ENCODE measurements at regions not wholly inside any gene's neighbourhood (a gene's known extent, or its start where the extent isn't known, plus 50 kb on each side); places are given as distances from the start of the nearest gene placed in this dataset.

DNA sequence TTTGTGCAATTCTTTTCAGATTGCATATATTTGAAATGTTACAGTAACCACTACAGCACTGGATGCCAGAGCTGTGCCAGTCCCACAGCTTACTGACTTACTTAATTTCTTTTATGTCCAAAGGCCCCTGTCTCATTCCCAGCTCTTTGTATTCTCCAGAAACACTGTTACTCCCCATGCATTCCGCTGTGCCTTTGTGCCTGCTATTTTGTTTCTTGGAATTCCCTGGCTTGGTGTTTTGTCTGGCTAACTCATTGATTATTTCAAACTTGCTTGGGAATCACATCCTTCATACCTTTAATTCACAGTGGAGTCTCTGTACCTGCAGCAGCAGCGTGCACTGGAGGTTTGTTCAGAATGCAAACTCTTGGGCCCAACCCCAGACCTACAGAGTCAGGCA, 601.9 kb upstream of the DDX18 start:
- POLR2A ChIA-PET: no interaction called here
- TF ChIP-seq, protein P1, sequence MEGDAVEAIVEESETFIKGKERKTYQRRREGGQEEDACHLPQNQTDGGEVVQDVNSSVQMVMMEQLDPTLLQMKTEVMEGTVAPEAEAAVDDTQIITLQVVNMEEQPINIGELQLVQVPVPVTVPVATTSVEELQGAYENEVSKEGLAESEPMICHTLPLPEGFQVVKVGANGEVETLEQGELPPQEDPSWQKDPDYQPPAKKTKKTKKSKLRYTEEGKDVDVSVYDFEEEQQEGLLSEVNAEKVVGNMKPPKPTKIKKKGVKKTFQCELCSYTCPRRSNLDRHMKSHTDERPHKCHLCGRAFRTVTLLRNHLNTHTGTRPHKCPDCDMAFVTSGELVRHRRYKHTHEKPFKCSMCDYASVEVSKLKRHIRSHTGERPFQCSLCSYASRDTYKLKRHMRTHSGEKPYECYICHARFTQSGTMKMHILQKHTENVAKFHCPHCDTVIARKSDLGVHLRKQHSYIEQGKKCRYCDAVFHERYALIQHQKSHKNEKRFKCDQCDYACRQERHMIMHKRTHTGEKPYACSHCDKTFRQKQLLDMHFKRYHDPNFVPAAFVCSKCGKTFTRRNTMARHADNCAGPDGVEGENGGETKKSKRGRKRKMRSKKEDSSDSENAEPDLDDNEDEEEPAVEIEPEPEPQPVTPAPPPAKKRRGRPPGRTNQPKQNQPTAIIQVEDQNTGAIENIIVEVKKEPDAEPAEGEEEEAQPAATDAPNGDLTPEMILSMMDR (IDR thresholded peaks at IDR 0.05; ENCODE audit: insufficient read depth, low read depth, low read length): no peak
- CTCF ChIA-PET: no interaction called here
- DNase-seq (ENCODE audit: low read depth): no peak
- H3K36me3 ChIP-seq (ENCODE audit: control insufficient read depth, insufficient read depth, low read length): no peaks in the 10 kb centered on the region
- H3K27me3 ChIP-seq (ENCODE audit: control insufficient read depth, insufficient read depth, low read length): no peaks in the 10 kb centered on the region
- H3K4me3 ChIP-seq (ENCODE audit: low read depth, low read length): no peak overlapping the region

DNA sequence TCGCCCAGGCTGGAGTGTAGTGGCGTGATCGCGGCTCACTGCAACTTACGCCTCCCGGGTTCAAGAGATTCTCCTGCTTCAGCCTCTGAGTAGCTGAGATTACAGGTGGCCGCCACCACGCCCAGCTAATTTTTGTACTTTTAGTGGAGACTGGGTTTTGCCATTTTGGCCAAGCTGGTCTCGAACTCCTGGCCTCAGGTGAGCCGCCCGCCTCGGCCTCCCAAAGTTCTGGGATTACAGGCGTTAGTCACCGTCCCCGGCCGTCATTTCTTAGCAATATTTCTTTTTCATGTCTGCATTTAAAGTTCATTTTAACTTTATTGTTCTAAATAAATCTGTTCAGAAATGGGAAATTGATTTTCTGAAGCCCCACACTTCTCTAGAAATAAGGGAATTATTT, 597.3 kb upstream of the DDX18 start:
- no peak for DNase-seq (ENCODE audit: low read depth)

DNA sequence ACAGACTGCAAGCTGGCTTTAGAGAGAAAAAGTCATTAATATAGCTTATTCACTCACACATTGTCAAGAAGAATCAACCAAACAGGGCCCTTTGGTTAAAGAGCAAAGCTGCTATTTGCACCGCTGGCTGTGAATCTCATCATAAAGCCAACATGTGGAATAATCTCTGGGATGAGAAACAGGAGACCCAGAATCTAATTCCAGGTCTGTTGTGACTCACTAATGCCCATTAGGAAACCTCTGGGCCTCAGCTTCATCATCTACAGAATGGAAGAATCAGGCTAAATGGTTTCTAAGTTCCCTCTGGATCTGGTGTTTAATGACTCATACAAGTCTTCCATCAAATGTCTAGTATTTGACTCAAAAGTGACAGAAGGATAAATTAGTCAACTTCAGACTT, 591.7 kb upstream of the DDX18 start:
- TF ChIP-seq, protein P1 (IDR thresholded peaks at IDR 0.05; ENCODE audit: insufficient read depth, low read depth, low read length): no peak
- DNase-seq (ENCODE audit: low read depth): no peak
- no peaks in the 10 kb centered on the region for H3K36me3 ChIP-seq (ENCODE audit: control insufficient read depth, insufficient read depth, low read length)
- no peaks in the 10 kb centered on the region for H3K27me3 ChIP-seq (ENCODE audit: control insufficient read depth, insufficient read depth, low read length)
- POLR2A ChIA-PET: no interaction called here
- no peak overlapping the region for H3K4me3 ChIP-seq (ENCODE audit: low read depth, low read length)
- CTCF ChIA-PET: no interaction called here

More for the DNA sequence above, 597.3 kb upstream of the DDX18 start:
- Histone ChIP-seq H3K27me3 (ENCODE audit: control insufficient read depth, insufficient read depth, low read length) (no peaks in the 10 kb centered on the region), H3K4me3 (ENCODE audit: low read depth, low read length) (no peak overlapping the region), H3K36me3 (ENCODE audit: control insufficient read depth, insufficient read depth, low read length) (no peaks in the 10 kb centered on the region)
- TF ChIP-seq, protein P1 (IDR thresholded peaks at IDR 0.05; ENCODE audit: insufficient read depth, low read depth, low read length): no peak
- CTCF ChIA-PET: no interaction called here
- POLR2A ChIA-PET: no interaction called here

DNA sequence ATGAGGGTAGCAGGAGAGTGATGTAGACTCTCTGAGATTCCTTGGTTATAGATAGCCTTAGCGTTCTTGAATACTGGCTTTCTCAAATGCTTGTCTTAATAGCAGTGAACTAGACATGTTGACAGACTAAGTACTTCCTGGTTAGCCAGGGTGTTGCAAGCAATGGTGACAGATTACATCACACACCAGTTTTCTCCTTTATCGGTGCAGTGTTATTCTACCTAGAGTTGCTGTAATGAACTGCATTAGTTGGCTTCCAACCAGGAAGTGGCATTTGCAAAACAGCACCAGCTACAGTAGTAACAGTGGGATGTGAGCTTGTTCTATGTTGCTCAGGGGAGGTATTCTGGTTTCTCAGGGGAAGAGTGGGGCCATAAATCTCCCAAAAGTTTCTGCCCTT, 582.2 kb upstream of the DDX18 start:
- ChIA-PET CTCF (no interaction called here), POLR2A (no interaction called here)
- Histone ChIP-seq H3K4me3 (ENCODE audit: low read depth, low read length) (no peak overlapping the region), H3K36me3 (ENCODE audit: control insufficient read depth, insufficient read depth, low read length) (no peaks in the 10 kb centered on the region), H3K27me3 (ENCODE audit: control insufficient read depth, insufficient read depth, low read length) (no peaks in the 10 kb centered on the region)
- DNase-seq (ENCODE audit: low read depth): no peak
- TF ChIP-seq, protein P1 (IDR thresholded peaks at IDR 0.05; ENCODE audit: insufficient read depth, low read depth, low read length): no peak

DNA sequence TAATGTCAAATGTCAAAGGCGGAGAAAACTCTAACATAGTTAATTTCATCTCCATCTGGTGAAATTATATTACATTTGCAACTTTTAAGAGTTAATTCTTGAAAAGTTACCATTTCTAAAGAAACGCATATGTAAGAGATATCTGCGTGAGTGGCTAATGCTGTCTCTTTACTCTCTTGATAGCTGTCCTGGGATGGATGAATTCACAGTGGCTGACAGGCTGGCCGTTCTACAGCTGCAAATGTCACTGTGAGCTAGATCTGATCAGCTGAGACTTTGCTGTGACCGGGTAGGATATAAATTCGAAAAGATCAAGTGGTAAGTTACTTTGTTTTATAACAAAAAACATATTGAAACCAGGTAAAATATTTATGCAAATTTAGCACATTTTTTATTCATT, 557.1 kb upstream of the DDX18 start:
- no peak for DNase-seq (ENCODE audit: low read depth)
- H3K27me3 ChIP-seq (ENCODE audit: control insufficient read depth, insufficient read depth, low read length): no peaks in the 10 kb centered on the region
- no peak overlapping the region for H3K4me3 ChIP-seq (ENCODE audit: low read depth, low read length)
- H3K36me3 ChIP-seq (ENCODE audit: control insufficient read depth, insufficient read depth, low read length): no peaks in the 10 kb centered on the region
- ChIA-PET CTCF (interaction anchor here (1.1 kb wide), 1 partner anchor 1390 kb away, joined by 3 read pairs; no protein-coding TSS in a partner anchor), POLR2A (no interaction called here)
- TF ChIP-seq, protein P1 (IDR thresholded peaks at IDR 0.05; ENCODE audit: insufficient read depth, low read depth, low read length): no peak

All from BJ (cell line).